ENCODE measurements at regions not wholly inside any gene's neighbourhood (a gene's known extent, or its start where the extent isn't known, plus 50 kb on each side); places are given as distances from the start of the nearest gene placed in this dataset.
"Not testable (repeated sequence)": the region's sequence is repeated elsewhere in the genome, so short reads cannot be mapped to it uniquely, and the experiment has no call there.

- Mint-ChIP-seq H3K27me3 (peaks cover 0 to 15% of the 10 kb centered on the region in 2 donors), H3K4me1 (ENCODE audit: low read depth in 2 of 2) (no peaks in the 10 kb centered on the region), H3K9me3 (no peaks in the 10 kb centered on the region), H3K4me3 (no peak overlapping the region), H3K36me3 (no peaks in the 10 kb centered on the region), H3K27ac (no peak overlapping the region)
- ATAC-seq (no peak), DNase-seq (ENCODE audit: low spot score) (no peak)
Measured at GRCh38 chrX:40988100-40988499, 97.1 kb upstream of the USP9X start.

GRCh38 chrX:40993395-40993794 is 91.8 kb upstream of the USP9X start:
- not testable (repeated sequence) for H3K27ac Mint-ChIP-seq; H3K9me3 Mint-ChIP-seq; ATAC-seq; H3K36me3 Mint-ChIP-seq; H3K4me3 Mint-ChIP-seq; H3K4me1 Mint-ChIP-seq (ENCODE audit: low read depth in 2 of 2); DNase-seq (ENCODE audit: low spot score)
- peaks cover 0 to 17% of the 10 kb centered on the region in 2 donors for H3K27me3 Mint-ChIP-seq

GRCh38 chrX:40996886-40997530 is 88.2 kb upstream of the USP9X start:
- no peak for DNase-seq (ENCODE audit: low spot score)
- no peak overlapping the region for H3K4me3 Mint-ChIP-seq
- no peak overlapping the region for H3K27ac Mint-ChIP-seq
- H3K36me3 Mint-ChIP-seq, result no peaks in the 10 kb centered on the region
- H3K4me1 Mint-ChIP-seq (ENCODE audit: low read depth in 2 of 2), result no peaks in the 10 kb centered on the region
- ATAC-seq, result peak; percentile 68 to 83
- peaks cover 0 to 19% of the 10 kb centered on the region in 2 donors for H3K27me3 Mint-ChIP-seq
- H3K9me3 Mint-ChIP-seq, result peaks cover 2% of the 10 kb centered on the region

GRCh38 chrX:40998123-40998522 is 87.1 kb upstream of the USP9X start:
- Mint-ChIP-seq H3K4me3 (no peak overlapping the region), H3K27ac (no peak overlapping the region), H3K36me3 (no peaks in the 10 kb centered on the region), H3K27me3 (peaks cover 0 to 25% of the 10 kb centered on the region in 2 donors), H3K9me3 (peaks cover 2% of the 10 kb centered on the region), H3K4me1 (ENCODE audit: low read depth in 2 of 2) (no peaks in the 10 kb centered on the region)
- DNase-seq (ENCODE audit: low spot score), result no peak
- no peak for ATAC-seq

- no peaks in the 10 kb centered on the region for H3K36me3 Mint-ChIP-seq
- no peaks in the 10 kb centered on the region for H3K9me3 Mint-ChIP-seq
- no peak for ATAC-seq
- H3K4me1 Mint-ChIP-seq (ENCODE audit: low read depth in 2 of 2), result peaks cover 3 to 5% of the 10 kb centered on the region in 2 donors
- DNase-seq (ENCODE audit: low spot score), result no peak
- no peak overlapping the region for H3K4me3 Mint-ChIP-seq
- H3K27ac Mint-ChIP-seq, result no peak overlapping the region
- peaks cover 0 to 25% of the 10 kb centered on the region in 2 donors for H3K27me3 Mint-ChIP-seq
Measured at GRCh38 chrX:41001327-41001726, 83.9 kb upstream of the USP9X start.

GRCh38 chrX:41002026-41002425 is 83.2 kb upstream of the USP9X start:
- no peaks in the 10 kb centered on the region for H3K9me3 Mint-ChIP-seq
- H3K4me1 Mint-ChIP-seq (ENCODE audit: low read depth in 2 of 2), result peaks cover 3 to 8% of the 10 kb centered on the region in 2 donors
- ATAC-seq (no peak), DNase-seq (ENCODE audit: low spot score) (no peak)
- H3K4me3 Mint-ChIP-seq, result no peak overlapping the region
- H3K27me3 Mint-ChIP-seq, result peaks cover 0 to 28% of the 10 kb centered on the region in 2 donors
- no peak overlapping the region for H3K27ac Mint-ChIP-seq
- H3K36me3 Mint-ChIP-seq, result no peaks in the 10 kb centered on the region

- Mint-ChIP-seq H3K27ac (no peak overlapping the region), H3K27me3 (peaks cover 0 to 33% of the 10 kb centered on the region in 2 donors), H3K4me3 (no peak overlapping the region)
Measured at GRCh38 chrX:41003506-41004270, 81.6 kb upstream of the USP9X start.

GRCh38 chrX:41005445-41005992 is 79.7 kb upstream of the USP9X start:
- peaks cover 0 to 33% of the 10 kb centered on the region in 2 donors for H3K27me3 Mint-ChIP-seq
- no peaks in the 10 kb centered on the region for H3K9me3 Mint-ChIP-seq
- peaks cover 10 to 17% of the 10 kb centered on the region in 2 donors for H3K4me1 Mint-ChIP-seq (ENCODE audit: low read depth in 2 of 2)
- H3K27ac Mint-ChIP-seq, result no peak overlapping the region
- ATAC-seq (no peak), DNase-seq (ENCODE audit: low spot score) (no peak)
- H3K36me3 Mint-ChIP-seq, result no peaks in the 10 kb centered on the region
- H3K4me3 Mint-ChIP-seq, result no peak overlapping the region

More at GRCh38 chrX:41003506-41004270, 81.6 kb upstream of the USP9X start:
- no peak for DNase-seq (ENCODE audit: low spot score)
- Mint-ChIP-seq H3K9me3 (no peaks in the 10 kb centered on the region), H3K4me1 (ENCODE audit: low read depth in 2 of 2) (peaks cover 3 to 11% of the 10 kb centered on the region in 2 donors), H3K36me3 (no peaks in the 10 kb centered on the region)
- ATAC-seq, result no peak

GRCh38 chrX:41009850-41010846 is 75.1 kb upstream of the USP9X start:
- Mint-ChIP-seq H3K27me3 (peaks cover 0 to 24% of the 10 kb centered on the region in 2 donors), H3K4me3 (peak overlapping the region; percentile 82), H3K36me3 (peaks cover 5% of the 10 kb centered on the region), H3K9me3 (no peaks in the 10 kb centered on the region), H3K27ac (peak overlapping the region; percentile 93 to 95), H3K4me1 (ENCODE audit: low read depth in 2 of 2) (peaks cover 28 to 34% of the 10 kb centered on the region in 2 donors)
- DNase-seq (ENCODE audit: low spot score) (peak; percentile 80), ATAC-seq (peak; percentile 90 to 93)

- DNase-seq (ENCODE audit: low spot score), result no peak
- Mint-ChIP-seq H3K36me3 (peaks cover 5% of the 10 kb centered on the region), H3K4me3 (peak overlapping the region; percentile 27), H3K9me3 (no peaks in the 10 kb centered on the region), H3K27me3 (peaks cover 0 to 19% of the 10 kb centered on the region in 2 donors), H3K4me1 (ENCODE audit: low read depth in 2 of 2) (peaks cover 21 to 24% of the 10 kb centered on the region in 2 donors), H3K27ac (peak overlapping the region; percentile 4 to 18)
- ATAC-seq, result peak in 1 of 2 donors; percentile 8
Measured at GRCh38 chrX:41014776-41015360, 70.4 kb upstream of the USP9X start.

- not testable (repeated sequence) for H3K9me3 Mint-ChIP-seq; DNase-seq (ENCODE audit: low spot score); H3K4me3 Mint-ChIP-seq; H3K4me1 Mint-ChIP-seq (ENCODE audit: low read depth in 2 of 2); ATAC-seq; H3K27ac Mint-ChIP-seq; H3K36me3 Mint-ChIP-seq
- H3K27me3 Mint-ChIP-seq, result peaks cover 0 to 17% of the 10 kb centered on the region in 2 donors
Measured at GRCh38 chrX:41017785-41018184, 67.5 kb upstream of the USP9X start.

GRCh38 chrX:41018391-41019040 is 66.7 kb upstream of the USP9X start:
- not testable (repeated sequence) for H3K4me1 Mint-ChIP-seq (ENCODE audit: low read depth in 2 of 2)

More at GRCh38 chrX:41018391-41019040, 66.7 kb upstream of the USP9X start:
- peaks cover 0 to 17% of the 10 kb centered on the region in 2 donors for H3K27me3 Mint-ChIP-seq
- H3K36me3 Mint-ChIP-seq; ATAC-seq; H3K4me3 Mint-ChIP-seq; H3K9me3 Mint-ChIP-seq; DNase-seq (ENCODE audit: low spot score); H3K27ac Mint-ChIP-seq: not testable (repeated sequence)
